HG02798 (cell line): ENCODE measurements at regions not wholly inside any gene's neighbourhood (a gene's known extent, or its start where the extent isn't known, plus 50 kb on each side); places are given as distances from the start of the nearest gene placed in this dataset.

ENCODE experiments used
- ATAC-seq: cut with Tn5 transposase; IDR thresholded peaks from one replicate; pipeline ENCODE4 v1.9.1; 2021; ENCODE audit warnings: mild to moderate bottlenecking; ENCODE audit not compliant: unreplicated experiment, poor library complexity

DNA sequence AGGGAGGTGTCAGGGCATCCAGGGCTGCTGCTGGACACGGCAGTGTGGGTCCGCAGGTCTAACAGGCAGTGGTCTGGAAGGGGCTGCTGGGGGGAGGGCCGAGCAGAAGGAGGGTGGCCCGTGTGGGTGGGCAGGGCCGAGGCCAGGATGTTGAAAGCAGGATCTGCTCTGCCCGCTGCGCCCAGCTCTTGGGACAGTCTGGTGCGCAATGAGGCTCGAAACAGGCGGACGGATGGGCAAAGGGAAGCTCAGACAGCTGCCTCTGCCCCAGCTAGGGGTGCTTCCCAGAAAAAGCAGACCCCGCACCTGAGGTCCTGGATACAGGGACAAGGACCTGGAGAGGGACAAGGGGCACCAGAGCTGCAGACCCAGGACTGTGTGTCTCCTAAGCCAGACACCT, 121.3 kb downstream of the FAM53A start:
- no peak for ATAC-seq

DNA sequence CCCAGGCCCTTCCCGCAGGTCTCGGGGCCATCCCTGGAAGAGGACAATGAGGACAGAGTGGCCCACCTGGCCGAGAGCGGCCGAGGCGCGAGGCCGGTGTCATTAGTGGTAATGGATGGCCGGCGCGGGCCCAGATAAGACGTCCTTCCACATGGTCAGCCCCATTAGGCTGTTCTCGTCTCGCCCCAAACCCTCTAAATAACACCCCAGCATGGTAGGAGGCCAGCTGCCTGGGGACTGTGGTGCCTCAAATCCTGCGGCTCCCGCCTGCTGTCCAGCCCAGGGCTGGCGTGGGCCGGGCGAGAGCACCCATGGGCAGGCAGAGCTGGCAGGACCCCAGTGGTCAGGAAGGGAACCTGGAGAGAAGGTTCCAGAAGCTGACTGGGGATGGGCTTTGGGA, 121.7 kb downstream of the FAM53A start:
- no peak for ATAC-seq

DNA sequence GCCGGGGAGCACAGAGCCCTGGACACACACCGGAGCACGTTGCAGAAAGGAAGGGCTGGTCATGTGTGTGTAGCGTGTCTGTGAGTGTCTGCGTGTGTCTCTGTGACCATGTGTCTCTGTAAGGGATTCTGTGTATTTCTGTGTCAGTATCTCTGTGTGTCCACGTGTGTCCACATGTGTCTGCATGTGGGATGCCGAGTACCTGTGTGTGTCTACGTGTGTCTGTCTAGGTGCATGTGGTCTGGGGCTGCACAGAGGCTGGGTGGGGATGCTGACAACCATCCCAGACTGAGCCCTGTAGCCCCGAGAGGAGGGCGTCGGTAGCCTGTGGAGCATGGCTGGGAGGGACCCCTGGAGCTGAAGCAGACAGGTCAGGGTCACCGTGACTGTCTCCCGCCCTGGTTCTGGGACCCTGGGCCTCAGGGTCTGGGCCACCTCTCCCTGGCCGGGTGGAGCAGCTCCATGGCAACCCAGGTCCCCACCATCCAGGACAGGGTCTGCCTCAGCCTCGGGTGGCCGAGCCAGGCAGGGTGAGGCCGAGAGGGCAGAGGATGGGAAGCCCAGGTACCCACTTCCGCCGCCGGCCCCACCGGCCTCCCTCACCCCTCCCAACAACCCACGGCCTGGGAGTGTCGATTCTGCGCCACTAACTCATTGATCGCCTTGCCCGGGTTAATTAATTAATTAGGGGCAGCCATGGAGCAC, 122.7 kb downstream of the FAM53A start:
- no peak for ATAC-seq

DNA sequence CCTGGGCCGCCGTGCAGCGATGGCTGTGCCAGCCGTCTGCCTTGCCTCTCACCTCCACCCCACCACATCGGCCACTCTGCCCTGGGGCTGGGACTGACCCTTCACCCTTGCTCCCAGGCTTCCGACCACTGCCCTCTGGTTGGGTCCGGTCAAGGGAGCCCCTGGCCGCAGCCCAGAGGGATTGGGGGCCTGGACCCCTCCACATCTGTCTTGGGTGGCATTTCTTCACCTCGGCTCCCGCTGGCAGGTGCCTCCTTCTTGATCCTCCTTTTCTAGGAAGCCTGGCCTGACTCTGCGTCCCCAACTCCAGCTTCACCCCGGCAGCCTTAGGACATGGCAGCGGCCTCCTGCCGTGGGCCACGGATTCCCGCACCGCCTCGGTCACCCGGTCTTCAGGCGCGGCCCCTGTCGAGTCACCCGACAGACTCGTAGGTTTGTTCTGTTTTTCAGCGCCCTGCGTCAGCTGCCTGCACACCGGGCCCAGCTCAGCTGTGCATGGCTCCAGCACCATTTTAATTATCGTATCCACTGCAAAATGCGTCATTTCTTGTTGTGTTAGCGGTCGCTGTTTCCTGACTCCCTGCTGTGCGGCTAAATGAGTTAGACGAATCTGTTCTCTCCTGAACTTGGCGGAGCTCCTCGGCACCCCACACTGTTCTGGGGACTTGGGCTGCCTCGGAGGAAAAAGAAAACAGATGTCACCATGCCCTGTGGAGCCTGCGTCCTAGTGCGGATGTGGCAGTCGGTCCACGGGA, 124.0 kb downstream of the FAM53A start:
- no peak for ATAC-seq

DNA sequence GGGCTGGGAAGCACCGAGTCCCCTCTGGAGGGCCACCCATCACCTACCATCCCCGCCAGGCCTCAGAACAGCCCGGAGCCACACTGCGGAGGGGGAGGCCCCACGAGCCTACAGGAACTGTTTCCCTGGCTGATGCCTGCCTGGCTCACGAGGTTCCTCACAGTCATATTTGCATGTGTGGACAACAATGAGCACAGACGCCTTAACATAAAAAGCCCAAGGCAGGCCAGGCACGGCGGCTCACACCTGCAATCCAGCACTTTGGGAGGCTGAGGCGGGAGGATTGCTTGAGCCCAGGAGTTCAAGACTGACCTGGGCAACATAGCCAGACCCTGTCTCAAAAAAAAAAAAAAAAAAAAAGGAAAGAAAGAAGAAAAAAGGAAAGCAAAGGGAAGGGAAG, 125.9 kb downstream of the FAM53A start:
- ATAC-seq: no peak

DNA sequence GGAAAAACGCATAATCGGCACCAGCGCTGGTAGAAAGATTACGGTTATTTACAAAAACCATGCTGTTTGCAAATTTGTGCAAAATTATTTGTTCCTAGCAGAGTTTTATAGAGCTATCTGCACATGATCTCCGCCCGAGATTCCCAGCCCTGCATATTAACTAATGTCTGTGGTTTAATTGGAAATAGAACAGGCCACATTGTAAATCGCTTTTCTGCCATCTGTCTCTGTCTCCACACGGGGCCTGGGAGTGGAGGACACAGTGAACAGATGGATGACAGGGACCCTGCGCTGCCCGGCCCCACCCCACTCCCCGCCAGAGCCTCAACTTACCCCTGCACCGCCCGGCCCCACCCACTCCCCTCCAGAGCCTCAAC, 126.9 kb downstream of the FAM53A start:
- no peak for ATAC-seq

DNA sequence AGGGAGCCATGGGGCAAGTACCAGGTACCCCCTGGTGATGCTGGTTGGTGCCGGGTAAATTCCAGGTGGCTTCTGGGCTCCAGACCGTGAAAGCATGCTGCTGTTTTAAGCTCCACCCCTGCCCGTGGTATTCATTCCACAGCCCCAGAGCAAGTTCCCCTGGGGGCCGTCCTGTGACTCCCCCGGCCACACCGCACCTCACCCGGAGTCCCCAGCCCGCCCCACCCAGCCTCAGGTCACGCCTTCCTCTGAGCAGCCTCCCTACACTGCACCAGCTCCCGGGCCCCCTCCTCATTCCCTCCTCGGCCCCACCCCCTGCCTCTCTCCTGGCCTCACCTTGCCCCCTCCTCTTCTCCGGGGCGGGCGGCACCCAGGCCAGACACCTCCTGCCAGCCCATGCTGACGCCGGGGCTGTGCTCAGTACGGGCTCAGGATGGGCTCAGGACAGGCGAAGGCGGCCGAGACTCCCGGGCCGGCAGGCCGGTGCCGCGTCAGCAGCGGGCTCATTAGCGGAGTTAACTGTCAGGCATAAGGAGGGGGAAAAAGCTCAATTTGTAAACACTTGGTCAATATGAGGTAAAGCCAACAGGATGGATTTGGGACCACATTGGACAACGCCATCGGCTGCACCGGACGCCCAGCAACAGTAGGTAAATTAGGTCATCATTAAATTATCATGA, 127.4 kb downstream of the FAM53A start:
- ATAC-seq: no peak

DNA sequence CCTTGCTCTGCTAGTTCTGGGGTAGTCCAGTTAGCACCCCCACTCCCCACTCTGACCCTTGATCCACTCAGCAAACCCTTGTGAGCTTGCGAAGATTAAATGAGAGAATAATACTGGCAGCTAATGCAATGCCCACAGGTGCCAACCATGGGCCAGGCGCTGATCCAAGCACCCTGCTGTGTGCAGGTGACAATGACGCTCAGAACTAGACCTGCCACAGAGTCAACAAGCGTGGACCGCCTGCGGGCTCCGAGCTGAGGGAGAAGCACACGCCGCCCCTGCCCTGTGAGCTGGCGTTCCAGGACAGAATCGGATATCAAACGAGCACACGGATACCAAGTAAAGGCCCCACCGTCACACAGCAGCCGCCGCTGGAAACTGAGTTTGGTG, 129.2 kb downstream of the FAM53A start:
- no peak for ATAC-seq

DNA sequence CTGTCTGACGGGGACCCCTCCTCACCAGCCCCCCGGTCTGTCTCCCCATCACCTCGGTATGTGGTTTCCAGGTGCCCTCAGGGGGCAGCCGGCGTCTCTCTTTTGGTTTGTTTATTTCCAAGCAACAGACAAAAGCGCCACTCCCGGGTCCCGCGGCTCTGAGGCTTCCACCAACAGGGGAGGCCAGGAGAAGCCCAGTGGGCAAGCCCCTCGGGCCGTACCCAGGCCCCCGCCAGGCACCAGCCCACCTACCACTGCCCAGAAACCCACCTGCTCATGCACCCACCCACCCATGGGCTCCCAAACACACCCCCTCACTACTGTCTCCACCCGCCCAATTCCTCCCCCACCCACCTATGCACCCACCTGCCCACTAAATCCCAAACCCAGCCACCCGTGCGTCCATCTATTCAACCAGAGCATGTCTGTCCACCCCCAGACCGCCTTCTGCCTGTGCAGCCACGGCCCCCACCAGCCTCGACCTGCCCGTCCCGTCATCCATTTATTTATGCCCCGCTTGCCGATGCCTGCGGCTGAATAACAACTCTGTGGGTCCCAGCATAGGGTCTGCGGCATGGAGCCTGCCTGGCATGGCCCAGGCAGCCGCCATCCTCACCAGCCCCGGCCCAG, 129.8 kb downstream of the FAM53A start:
- no peak for ATAC-seq

DNA sequence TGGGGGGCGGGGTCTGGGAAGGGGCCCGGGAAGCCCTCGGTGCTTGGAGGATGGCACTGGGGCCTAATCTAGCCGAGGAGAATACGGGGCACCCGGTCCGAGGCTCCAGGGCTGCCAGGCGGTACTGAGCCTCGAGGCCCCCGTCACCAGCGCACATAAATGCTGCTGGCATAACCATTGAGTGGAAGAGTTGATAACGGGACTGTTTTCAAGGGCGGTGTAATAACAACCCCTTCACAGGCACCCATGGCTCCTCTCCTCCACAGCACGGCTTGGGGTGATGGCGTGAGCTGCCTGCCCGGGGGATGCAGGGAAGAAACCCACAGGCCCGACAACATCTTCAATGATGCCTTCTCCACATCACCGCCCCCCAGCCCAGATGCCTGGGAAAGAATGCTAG, 130.7 kb downstream of the FAM53A start:
- no peak for ATAC-seq

DNA sequence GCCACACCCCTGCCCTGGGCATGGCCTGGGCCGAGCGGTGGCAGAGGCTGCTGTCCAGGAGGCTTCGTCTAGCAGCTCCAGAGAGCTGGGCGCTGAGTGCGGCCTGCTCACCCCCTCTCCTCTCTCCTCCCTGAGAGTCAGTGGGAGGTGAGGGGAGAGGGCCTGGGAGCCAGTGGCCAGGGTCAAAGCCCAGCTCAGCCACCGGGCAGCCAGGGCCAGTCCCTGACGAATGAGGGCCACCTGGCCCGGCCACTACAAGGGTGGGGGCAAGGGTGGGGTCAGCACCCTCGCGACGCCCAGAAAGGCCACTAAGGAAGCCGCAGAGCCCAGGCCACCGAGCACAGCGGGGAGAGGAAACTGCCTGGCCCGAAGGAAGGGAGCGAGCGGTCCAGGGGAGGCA, 131.7 kb downstream of the FAM53A start:
- ATAC-seq: no peak

DNA sequence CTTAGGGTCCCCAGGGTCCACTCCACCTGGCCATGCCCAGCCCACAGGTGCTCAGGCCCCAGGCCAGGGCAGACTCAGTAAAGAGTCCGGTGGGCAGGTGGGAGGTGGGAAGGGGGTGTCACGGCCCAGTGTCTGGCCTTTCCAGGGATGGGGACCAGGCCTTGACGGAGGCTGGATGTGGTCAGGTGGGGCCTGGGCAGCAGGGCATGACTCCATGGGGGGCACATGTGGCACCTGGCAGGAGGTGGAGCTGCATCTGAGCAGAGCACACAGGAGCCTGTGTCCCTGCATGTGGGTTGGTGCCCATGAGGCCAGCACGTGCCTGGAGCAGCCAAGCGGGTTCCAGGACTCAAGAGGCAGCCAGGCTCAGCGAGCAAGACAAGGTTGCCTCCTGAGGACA, 132.9 kb downstream of the FAM53A start:
- no peak for ATAC-seq

DNA sequence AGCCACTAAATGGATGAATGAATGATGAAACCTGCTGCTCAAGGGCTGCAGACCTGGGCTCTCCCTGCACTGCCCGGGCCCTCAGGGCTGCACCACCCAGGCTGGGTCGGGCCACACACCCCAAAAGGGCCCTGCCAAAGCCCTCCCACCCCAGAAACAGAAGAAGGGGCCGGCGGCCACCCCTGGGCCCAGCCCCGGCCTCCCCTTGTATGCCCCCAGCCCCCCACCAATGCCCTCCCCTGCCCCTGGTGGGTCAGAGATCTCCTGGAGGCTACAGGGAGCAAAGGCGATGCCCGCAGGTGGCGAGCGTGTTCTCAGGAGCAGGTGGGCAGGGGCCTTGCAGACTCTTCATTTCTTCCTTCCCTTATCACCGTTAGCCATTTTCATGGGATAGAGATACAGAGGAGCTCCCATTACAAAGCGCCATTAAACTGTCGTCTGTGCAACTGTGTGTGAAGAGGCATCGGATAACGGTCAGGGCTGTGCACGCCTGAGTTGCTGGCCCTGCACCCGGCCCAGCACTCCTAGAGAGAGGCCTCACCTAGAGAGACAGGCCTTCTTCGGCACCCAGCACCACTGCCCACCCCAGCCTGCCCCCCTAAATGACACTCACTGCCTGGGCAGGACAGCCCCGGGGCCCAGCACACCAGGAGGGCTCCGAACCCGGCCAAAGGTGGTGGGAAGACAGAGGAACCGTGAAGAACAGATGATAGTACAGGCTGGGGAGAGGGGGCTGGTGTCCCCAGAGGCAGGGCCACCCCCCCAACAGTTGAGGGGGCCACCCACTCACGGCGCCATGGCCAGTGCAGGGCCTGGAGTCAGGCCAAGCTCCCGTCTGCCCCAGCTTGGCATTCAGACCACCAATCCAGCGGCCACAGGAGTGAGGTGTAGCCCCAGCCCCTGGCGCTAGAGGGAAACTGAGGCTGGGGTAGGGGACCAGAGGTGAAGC, 133.7 kb downstream of the FAM53A start:
- ATAC-seq: no peak

DNA sequence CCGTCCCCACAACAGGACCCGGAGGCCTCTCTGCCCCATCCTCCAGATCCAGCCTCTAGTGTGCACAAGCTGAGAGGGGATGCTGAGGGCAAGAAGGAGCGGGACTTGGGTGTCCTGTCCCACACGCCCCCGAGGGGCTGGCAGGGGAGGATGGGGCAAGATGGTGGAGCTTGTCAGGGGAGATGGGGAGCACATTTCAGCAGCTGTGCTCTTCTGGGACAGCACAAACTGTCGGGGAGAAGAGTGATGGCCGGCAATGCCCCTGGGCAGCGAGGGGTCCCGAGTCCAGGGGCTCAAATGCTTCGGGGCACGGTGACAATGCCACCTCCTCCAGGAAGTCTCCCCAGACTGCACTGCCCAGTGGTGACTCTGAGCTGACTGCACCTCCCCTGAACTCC, 134.5 kb downstream of the FAM53A start:
- ATAC-seq: no peak

DNA sequence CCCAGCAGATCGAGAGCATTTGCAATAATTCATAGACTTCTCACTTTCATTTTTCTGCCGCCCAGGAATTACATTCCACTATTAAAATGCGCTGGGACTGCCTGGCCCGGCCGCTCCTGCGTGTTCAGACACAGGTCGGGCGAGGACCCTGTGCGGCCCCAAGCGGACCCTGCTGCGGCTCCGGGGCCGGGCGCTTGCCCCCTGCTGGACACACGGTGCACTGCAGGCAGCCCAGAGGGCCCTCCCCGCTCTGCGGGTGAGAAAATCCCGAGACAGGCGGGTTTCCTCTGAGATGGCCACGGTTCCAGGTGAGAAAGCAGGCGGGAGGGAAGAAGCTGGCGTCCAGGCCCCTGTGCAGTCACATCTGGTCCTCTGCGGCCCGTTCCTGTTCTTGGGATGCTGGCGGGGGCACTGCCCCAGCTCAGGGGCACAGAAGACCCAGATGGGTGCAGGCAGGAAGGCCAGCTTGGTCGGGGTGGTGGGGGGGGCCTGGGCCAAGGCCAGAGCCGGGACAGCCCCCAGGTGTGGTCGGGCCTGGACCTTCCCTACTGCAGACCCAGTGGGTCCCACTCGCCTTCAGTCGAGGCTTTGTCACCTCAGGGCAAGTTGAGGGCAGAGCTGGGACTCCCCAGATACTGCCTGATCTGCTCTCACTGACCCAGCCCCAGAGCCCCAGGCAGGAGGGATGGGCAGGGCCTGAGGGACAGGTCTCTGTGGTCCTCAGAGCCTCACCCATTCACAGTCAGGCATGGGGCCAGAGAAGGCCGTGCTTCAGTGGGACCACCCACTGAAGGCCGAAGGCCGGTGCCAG, 135.1 kb downstream of the FAM53A start:
- peak; percentile 54 for ATAC-seq

DNA sequence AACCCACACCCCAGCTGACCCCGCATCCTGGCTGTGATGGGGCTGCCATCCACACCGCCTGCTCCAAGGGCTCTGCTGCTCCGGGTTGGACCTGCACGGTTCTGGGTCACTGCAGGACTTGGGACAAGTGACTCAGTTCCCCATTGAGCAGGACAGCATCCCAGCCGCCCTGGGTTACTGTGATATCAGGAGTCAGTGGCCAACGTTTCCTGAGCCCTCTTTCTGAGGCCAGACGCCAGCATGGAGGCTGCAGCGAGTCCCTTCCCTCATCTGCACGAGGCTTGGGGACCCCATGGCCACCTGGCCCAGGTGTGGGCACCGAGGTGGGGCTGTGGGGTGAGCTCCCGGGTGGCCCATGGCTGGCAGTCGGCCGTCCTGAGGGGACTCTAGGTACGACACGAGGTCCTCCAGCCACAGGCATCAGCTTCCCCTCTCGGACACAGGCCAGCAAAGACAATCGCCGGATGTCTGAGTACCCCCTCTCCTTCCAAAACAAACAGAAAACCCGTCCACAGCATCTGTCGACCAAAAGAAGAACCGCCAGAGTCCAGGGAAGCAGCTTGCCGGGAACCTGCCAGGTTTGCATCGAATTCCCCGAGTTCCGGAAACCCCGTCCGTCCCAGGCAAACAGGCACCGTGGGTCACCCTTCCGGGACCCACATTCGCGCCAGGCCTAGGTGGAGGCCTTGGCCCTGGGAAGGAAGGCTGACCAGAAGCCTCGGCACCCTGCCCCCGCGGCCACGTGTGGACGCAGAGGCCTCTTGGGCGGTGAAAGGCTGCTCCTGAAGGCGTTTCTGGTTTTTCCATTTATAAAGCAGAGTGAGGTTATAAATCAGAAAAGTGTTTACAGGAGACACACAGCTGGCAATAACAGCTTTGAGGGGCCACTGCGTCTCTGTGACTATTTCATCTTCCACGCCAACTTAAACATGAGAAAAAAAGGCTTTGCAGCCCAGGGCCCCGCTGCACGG, 136.0 kb downstream of the FAM53A start:
- ATAC-seq: no peak

DNA sequence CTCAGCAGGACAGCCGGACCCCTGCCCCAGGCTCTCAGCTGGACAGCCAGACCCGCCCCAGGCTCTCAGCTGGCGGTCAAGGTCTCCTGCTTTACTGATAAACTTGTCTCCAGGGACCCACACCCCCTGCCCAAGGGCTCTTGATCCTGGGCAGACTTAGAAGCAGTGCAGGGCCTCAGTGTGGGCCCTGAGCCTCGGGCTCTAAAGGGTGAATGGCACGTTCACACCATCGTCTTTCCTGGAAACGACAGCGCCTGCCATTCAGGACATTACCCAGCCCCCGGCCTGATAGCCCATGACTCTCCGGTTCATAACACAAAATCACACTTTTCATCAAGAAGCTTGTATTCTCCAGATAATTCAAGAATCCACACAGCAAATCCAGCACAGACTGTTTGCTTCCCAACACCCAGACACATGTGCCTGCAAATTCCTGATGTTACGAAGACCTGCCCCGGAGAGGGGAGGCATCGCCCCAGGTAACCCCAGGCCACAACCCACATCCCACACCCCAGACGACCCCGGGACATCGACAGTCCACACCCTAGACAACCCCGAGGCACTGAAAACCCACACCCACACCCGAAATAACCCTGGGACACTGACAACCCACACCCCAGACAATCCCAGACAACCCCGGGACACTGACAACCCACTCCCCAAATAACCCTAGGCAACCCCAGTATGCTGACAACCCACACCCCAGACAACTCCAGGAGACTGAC, 136.8 kb downstream of the FAM53A start:
- no peak for ATAC-seq
